HG02610 (cell line): ENCODE measurements at regions not wholly inside any gene's neighbourhood (a gene's known extent, or its start where the extent isn't known, plus 50 kb on each side); places are given as distances from the start of the nearest gene placed in this dataset.

Experiments used
- ATAC-seq: cut with Tn5 transposase; IDR thresholded peaks from one replicate; pipeline ENCODE4 v1.9.1; 2021; ENCODE audit warnings: mild to moderate bottlenecking, moderate library complexity; ENCODE audit not compliant: unreplicated experiment

GRCh38 chr18:10032331-10033015 is 118.7 kb downstream of the VAPA start:
- no peak for ATAC-seq

- no peak for ATAC-seq
These were observed 119.2 kb downstream of the VAPA start for GRCh38 chr18:10033016-10033399.

- no peak for ATAC-seq
These were observed 121.6 kb downstream of the VAPA start for GRCh38 chr18:10035281-10035991.

GRCh38 chr18:10036479-10036878 is 122.7 kb downstream of the VAPA start:
- ATAC-seq: no peak

- ATAC-seq: no peak
These were observed 123.4 kb downstream of the VAPA start for GRCh38 chr18:10037181-10037580.

GRCh38 chr18:10038268-10038667 is 124.5 kb downstream of the VAPA start:
- ATAC-seq: no peak

- ATAC-seq: no peak
These were observed 126.6 kb downstream of the VAPA start for GRCh38 chr18:10040287-10041011.

- no peak for ATAC-seq
These were observed 127.4 kb downstream of the VAPA start for GRCh38 chr18:10041180-10041579.

GRCh38 chr18:10042492-10042891 is 128.7 kb downstream of the VAPA start:
- ATAC-seq: no peak

GRCh38 chr18:10044054-10044453 is 130.2 kb downstream of the VAPA start:
- no peak for ATAC-seq

- no peak for ATAC-seq
These were observed 131.6 kb downstream of the VAPA start for GRCh38 chr18:10045296-10045891.

- no peak for ATAC-seq
These were observed 132.5 kb downstream of the VAPA start for GRCh38 chr18:10046178-10046807.

- no peak for ATAC-seq
These were observed 133.4 kb downstream of the VAPA start for GRCh38 chr18:10047237-10047636.

GRCh38 chr18:10049747-10050146 is 135.9 kb downstream of the VAPA start:
- ATAC-seq: no peak

- no peak for ATAC-seq
These were observed 137.1 kb downstream of the VAPA start for GRCh38 chr18:10050956-10051355.

- no peak for ATAC-seq
These were observed 138.2 kb downstream of the VAPA start for GRCh38 chr18:10051877-10052631.

GRCh38 chr18:10052871-10053270 is 139.1 kb downstream of the VAPA start:
- ATAC-seq: no peak

GRCh38 chr18:10053861-10054260 is 140.0 kb downstream of the VAPA start:
- ATAC-seq: no peak

- no peak for ATAC-seq
These were observed 140.6 kb downstream of the VAPA start for GRCh38 chr18:10054366-10054765.

GRCh38 chr18:10055125-10055750 is 141.4 kb downstream of the VAPA start:
- ATAC-seq: no peak
